Neutrophil (primary cell): ENCODE measurements at regions not wholly inside any gene's neighbourhood (a gene's known extent, or its start where the extent isn't known, plus 50 kb on each side); places are given as distances from the start of the nearest gene placed in this dataset.

Experiments
- H3K27ac ChIP-seq: fragments of 200-600 bp; sonication (generic); 2 replicates; pipeline ENCODE4 v1.5.1; 2016; ENCODE audit warnings: mild to moderate bottlenecking, moderate library complexity
- H3K27me3 ChIP-seq: fragments of 200-600 bp; sonication (generic); 2 replicates; pipeline ENCODE4 v1.6.0; 2016; ENCODE audit warnings: mild to moderate bottlenecking
- H3K36me3 ChIP-seq: fragments of 200-600 bp; sonication (generic); 2 replicates; pipeline ENCODE4 v1.5.1; 2017
- H3K4me1 ChIP-seq, 2 experiments: fragments of 200-600 bp in 1 of 2; sonication (generic) in 1 of 2; 1 replicate in 1 of 2; 2 replicates in 1 of 2; pipeline versions ENCODE4 v1.5.1 to v1.6.1; 2013 to 2016; ENCODE audit warnings: low read depth in 1 of 2, low read length in 1 of 2, mild to moderate bottlenecking in 1 of 2, moderate library complexity in 1 of 2; ENCODE audit not compliant: control insufficient read depth in 1 of 2, insufficient read depth in 1 of 2
- H3K4me3 ChIP-seq, 2 experiments: fragments of 200-600 bp in 1 of 2; sonication (generic) in 1 of 2; 1 replicate in 1 of 2; 2 replicates in 1 of 2; pipeline ENCODE4 v1.5.1; 2013 to 2016; ENCODE audit warnings: low read depth in 1 of 2, low read length in 1 of 2, mild to moderate bottlenecking in 1 of 2, moderate library complexity in 1 of 2
- H3K9me3 ChIP-seq: fragments of 200-600 bp; sonication (generic); 2 replicates; pipeline ENCODE4 v1.5.1; 2016
- CTCF ChIP-seq: fragments of 200-600 bp; sonication (generic); IDR thresholded peaks from 2 replicates; pipeline ENCODE4 v1.5.1; 2016; ENCODE audit warnings: antibody characterized with exemption

DNA sequence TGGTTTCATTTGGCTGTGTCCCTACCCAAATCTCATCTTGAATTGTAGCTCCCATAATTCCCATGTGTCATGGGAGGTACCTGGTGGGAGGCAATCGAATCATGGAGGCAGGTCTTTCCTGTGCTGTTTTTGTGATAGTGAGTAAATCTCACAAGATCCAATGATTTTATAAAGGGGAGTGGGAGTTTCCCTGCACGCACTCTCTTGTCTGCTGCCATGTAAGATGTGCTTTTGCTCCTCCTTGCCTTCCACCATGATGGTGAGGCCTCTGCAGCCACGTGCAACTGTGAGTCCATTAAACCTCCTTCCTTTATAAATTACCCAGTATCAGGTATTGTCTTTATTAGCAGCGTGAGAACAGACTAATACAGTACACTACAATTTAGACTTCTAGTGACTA is 67.5 kb upstream of the LINC01488 start:
- no peaks in the 10 kb centered on the region for H3K36me3 ChIP-seq
- no peak overlapping the region for H3K27ac ChIP-seq
- peaks cover 41% of the 10 kb centered on the region for H3K27me3 ChIP-seq
- no peaks in the 10 kb centered on the region for H3K9me3 ChIP-seq
- peaks cover 0 to 3% of the 10 kb centered on the region in 2 experiments for H3K4me1 ChIP-seq
- TF ChIP-seq CTCF = no peak
- no peak overlapping the region for H3K4me3 ChIP-seq

DNA sequence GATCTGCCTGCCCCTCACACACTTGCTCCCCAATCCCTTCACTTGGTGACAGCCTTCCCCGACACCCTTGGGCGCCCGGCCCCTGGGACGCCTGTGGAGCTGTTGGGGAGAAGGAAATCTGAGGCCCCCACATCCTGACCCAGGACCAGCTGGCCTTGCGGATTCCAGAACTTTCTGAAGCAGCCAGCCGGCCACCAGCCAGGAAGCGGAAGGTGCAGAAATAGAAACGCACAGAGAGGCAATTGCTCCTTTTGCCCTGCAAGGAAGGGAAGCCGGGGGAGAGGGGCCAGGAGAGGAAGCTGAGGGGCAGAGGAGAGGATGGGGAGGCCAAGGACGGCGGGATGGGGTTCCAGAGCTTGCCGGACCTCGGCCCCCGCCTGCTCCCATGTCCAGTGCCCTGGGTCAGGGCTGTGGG is 66.7 kb upstream of the LINC01488 start:
- Histone ChIP-seq H3K9me3 (no peaks in the 10 kb centered on the region), H3K4me1 (peaks cover 0 to 3% of the 10 kb centered on the region in 2 experiments), H3K4me3 (no peak overlapping the region), H3K27ac (no peak overlapping the region), H3K27me3 (peaks cover 41% of the 10 kb centered on the region), H3K36me3 (no peaks in the 10 kb centered on the region)
- no peak for TF ChIP-seq CTCF

DNA sequence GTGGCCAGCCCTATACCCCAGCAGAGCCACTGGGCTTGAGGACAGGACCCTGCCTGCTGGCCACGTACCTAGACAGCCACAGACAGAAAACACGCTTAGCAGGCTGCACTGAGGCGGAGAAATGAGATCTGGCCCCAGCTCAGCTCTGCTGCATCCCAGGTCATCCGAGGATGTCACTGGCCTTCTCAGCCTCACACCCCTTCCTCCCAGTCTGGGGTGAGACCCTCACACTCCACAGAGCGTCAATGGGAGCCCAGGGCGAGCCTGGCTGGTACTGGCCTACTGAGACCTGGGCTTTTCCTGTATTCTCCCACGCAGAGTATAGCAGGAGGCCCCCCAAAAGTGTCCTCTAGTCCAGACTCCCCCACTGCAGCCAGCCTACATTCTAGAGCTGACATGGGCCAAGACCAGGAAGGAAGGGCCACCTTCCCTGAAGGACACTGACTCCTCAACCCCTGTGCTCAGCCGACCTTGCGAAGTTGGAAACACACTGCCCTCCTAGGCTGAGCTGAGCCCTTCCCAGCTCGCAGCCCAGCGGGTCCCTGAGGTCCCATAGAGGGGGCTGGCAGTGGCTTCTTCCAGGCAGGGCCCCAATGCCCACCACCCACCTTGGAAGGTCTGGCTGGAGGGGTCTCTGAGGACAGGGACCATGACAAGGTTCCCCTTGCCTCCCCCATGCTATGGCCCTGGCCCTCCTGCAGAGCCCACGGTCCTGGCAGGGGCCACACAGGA is 65.9 kb upstream of the LINC01488 start:
- Histone ChIP-seq H3K27ac (no peak overlapping the region), H3K4me1 (peaks cover 0 to 3% of the 10 kb centered on the region in 2 experiments), H3K36me3 (no peaks in the 10 kb centered on the region), H3K9me3 (no peaks in the 10 kb centered on the region), H3K4me3 (no peak overlapping the region), H3K27me3 (peaks cover 37% of the 10 kb centered on the region)
- no peak for TF ChIP-seq CTCF

GRCh38 chr11:69416143-69416515 is 65.3 kb upstream of the LINC01488 start:
- H3K9me3 ChIP-seq = no peaks in the 10 kb centered on the region
- no peak overlapping the region for H3K4me3 ChIP-seq
- H3K4me1 ChIP-seq = peaks cover 0 to 3% of the 10 kb centered on the region in 2 experiments
- TF ChIP-seq CTCF = no peak
- H3K36me3 ChIP-seq = no peaks in the 10 kb centered on the region
- H3K27me3 ChIP-seq = peaks cover 37% of the 10 kb centered on the region
- no peak overlapping the region for H3K27ac ChIP-seq

DNA sequence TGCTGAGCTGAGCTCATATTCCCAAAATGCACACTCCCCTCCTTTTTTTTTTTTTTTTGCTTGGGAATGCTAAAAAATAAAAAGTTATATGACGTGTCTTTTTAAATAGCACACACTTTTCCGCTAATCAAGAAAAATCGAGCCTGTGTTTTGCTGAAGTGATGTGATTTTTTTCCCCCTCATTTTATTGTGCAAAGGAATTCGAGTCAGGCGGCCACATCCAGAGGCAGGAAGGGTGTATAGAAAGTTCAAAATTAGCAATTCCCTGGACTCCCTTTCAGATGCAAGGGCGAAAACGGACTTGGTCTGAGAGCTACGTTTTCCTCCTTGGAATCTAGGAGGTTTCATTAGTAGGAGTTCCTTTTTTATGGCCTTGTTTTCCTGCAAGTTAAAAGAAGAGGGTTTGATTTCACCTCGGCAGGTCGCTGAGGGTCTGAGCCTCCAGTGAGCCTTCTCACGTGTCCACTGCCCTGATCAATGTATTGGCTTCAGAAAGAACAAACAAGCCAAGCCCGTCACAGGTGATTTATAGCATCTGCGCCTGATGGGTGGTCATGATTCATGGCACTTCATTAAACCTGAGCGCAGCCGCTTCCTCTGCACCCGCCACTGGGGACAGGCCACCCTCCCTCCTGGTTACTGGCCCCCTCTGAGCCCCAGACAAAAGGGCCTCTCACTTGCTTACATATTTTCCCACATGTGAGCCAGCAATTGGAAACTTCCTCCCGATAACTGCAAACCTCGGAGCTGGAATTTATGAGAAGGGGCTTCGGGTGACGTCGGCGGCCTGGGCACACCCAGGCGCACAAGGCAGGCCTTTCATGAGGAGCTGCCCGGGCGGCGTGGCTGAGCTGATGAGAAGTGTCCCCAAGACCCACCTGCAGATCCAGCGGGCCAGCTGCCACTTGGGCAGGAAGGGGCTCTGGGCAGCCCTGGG is 64.4 kb upstream of the LINC01488 start:
- Histone ChIP-seq H3K27ac (no peak overlapping the region), H3K27me3 (peaks cover 37% of the 10 kb centered on the region), H3K4me1 (peaks cover 0 to 3% of the 10 kb centered on the region in 2 experiments), H3K4me3 (no peak overlapping the region), H3K9me3 (no peaks in the 10 kb centered on the region), H3K36me3 (no peaks in the 10 kb centered on the region)
- TF ChIP-seq CTCF = no peak
